ENCODE measurements at regions not wholly inside any gene's neighbourhood (a gene's known extent, or its start where the extent isn't known, plus 50 kb on each side); places are given as distances from the start of the nearest gene placed in this dataset.

DNA sequence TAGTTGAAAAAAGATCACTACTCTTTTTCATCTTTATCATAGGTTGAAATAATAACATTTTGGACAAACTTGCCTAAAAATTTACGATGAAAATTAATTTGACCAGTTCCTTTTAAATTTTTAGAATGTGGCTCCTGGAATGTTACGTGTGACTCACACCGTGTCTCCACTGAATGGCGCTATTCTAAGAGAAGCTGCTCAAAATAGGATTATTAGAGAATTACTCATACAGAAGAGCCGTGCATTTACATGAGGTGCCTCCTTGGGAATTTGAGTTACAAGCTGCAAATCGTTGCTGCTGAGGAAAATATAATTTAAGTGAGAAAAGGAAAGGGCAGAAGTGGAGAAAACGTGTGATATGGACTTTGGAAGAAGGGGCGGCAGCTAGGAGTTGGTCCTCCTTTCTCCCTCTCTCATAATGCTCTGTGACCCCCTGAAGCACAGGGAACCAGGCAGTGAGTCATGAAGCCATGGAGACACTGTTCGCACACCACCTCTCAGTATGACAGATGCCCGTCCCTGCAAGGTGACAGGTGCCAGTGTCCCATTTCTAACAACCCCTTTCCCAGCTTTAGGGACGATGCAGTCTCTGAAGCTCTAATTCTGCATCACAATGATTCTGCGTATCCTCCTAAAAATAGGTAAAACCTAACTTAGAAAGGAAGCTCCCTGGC, 323.2 kb upstream of the COBL start:
- no peaks in the 10 kb centered on the region for H3K36me3 ChIP-seq (ENCODE audit: control insufficient read depth, insufficient read depth, low read length)
- no peak overlapping the region for H3K4ac ChIP-seq (ENCODE audit: low read depth, low read length)
- H3K9me1 ChIP-seq (ENCODE audit: insufficient read depth, low read length) = no peaks in the 10 kb centered on the region
- dilution Hi-C loops (cut with HindIII; ENCODE audit: low sequenced_read_pairs, unreplicated experiment) (no loop called here), in situ Hi-C loops (cut with MboI; ENCODE audit: low sequenced_read_pairs) (no loop called here), intact Hi-C loops (cut with micrococcal nuclease) (no loop called here)
- no peak overlapping the region for H2BK20ac ChIP-seq (ENCODE audit: low read depth, low read length)
- no peaks in the 10 kb centered on the region for H4K20me1 ChIP-seq (ENCODE audit: insufficient read depth, low read length)
- no peaks in the 10 kb centered on the region for H3K79me1 ChIP-seq (ENCODE audit: low read depth in 1 of 2, low read length in 2 of 2)
- ChIA-PET CTCF (interaction anchor here (0.6 kb wide), 1 partner anchor 47 kb away, joined by 3 read pairs; no protein-coding TSS in a partner anchor), POLR2A (ENCODE audit: unreplicated experiment) (no interaction called here)
- BruUV-seq (replicated peaks) = no TSS peak
- WGBS, 2 experiments (ENCODE audit: extremely low coverage in 2 of 2, insufficient read length in 1 of 2) = no CpG with 5 or more reads among the region's 12 CpGs
- H3K4me3 ChIP-seq (ENCODE audit: insufficient read depth, low read depth, low read length) = no peak overlapping the region
- no peak overlapping the region for H2AK5ac ChIP-seq (ENCODE audit: low read depth, low read length)
- H3K14ac ChIP-seq (replicated peaks; ENCODE audit: low read depth, low read length) = no peak overlapping the region
- no peak overlapping the region for H4K91ac ChIP-seq (ENCODE audit: insufficient read depth, low read depth, low read length)
- TF ChIP-seq MAZ (IDR thresholded peaks at IDR 0.05; ENCODE audit: borderline replicate concordance, low read depth, low read length) = no peak
- DNase-seq (no peak), ATAC-seq (ENCODE audit: low read depth) (no peak)
- no peak overlapping the region for H3K4me2 ChIP-seq (ENCODE audit: low read depth, low read length)
- no peak overlapping the region for H3K56ac ChIP-seq (ENCODE audit: extremely low read depth, insufficient read depth, low read length)
- no peak overlapping the region for H2BK5ac ChIP-seq (ENCODE audit: low read depth, low read length, poor library complexity, severe bottlenecking)
- H3K18ac ChIP-seq (ENCODE audit: low read depth, low read length) = no peak overlapping the region
- no peak overlapping the region for H4K5ac ChIP-seq (ENCODE audit: low read depth, low read length)
- H4K8ac ChIP-seq (ENCODE audit: low read depth in 2 of 2, low read length in 2 of 2) = no peak overlapping the region
- H2AFZ ChIP-seq (replicated peaks; ENCODE audit: low read length, poor library complexity) = no peak overlapping the region
- peaks cover 33% of the 10 kb centered on the region for H3K9me3 ChIP-seq (ENCODE audit: control insufficient read depth, insufficient read depth, low read length)
- no peak overlapping the region for H2BK15ac ChIP-seq (ENCODE audit: low read depth, low read length)
- no peak overlapping the region for H3K9ac ChIP-seq (ENCODE audit: low read depth, low read length)
- H3K27ac ChIP-seq (ENCODE audit: insufficient read depth, low read length) = no peak overlapping the region
- no peaks in the 10 kb centered on the region for H3K4me1 ChIP-seq (ENCODE audit: control insufficient read depth, insufficient read depth, low read length)
- no peak overlapping the region for H2AK9ac ChIP-seq (replicated peaks; ENCODE audit: low read depth, low read length, poor library complexity)
- H3K27me3 ChIP-seq (ENCODE audit: control insufficient read depth, insufficient read depth, low read length) = no peaks in the 10 kb centered on the region
- H3K23ac ChIP-seq (ENCODE audit: low read depth, low read length) = no peak overlapping the region
- H2BK120ac ChIP-seq (ENCODE audit: low read depth, low read length) = no peak overlapping the region
